Fibroblast of skin of right biceps (primary cell): ENCODE measurements at regions not wholly inside any gene's neighbourhood (a gene's known extent, or its start where the extent isn't known, plus 50 kb on each side); places are given as distances from the start of the nearest gene placed in this dataset.
A peak's percentile ranks its signal among the peaks of the same experiment; 100 is the strongest.

Source experiments
- DNase-seq: peaks from one replicate; pipeline ENCODE4 v3.0.0-alpha.2; 2013

DNA sequence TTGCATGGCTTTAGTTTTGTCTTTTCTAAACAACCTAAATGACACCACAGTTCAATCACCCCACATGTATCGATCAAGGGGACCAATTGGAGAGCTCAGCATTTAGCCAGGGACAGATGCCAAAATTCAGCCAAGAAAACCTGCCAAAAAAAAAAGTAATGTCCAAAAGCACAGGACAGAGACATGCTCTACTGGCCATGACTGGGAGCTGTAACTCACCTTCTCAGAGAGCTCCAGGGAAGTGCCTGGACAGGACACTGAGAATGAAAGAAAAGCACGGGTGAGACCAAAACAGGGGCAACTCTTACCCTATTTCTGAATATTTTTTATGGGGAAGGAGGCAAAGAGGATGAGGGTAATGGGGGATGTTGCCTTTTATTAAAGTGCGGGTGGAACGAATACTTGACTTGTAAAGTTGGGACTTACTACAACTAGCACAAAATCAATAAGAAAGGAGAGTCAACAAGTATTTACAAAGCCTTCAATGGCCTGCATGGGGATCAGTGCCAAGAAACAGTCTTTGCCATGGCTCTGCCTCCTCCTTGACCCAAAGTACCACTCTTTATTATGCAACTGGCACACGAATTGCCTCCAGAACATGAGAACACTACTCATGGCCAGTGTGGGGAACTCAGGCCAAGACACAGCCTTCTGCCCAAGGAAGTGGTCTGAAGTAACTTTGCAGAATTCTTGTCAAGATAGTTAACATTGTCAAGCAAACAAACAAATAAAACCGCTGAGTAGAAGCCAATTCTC lies 72.9 kb upstream of the HK2 start:
- no peak for DNase-seq

DNA sequence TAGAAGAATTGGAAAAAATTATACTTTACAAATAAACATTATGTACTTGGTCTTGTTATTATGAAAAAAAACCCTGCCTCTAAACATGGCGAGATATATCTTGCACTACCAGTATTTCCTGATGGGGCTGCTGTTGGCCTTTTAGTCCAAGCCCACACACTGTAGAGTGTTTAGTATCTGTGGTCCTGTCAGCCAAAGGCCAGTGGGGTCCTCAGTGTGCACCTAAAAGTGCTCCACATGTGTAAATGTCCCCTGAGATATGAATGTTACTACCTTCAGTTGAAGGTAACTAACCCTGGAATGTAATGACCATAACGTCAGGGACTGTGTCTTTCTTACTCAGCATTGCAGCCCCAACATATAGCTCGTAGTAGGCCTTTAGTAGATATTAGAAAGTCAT lies 71.1 kb upstream of the HK2 start:
- no peak for DNase-seq

DNA sequence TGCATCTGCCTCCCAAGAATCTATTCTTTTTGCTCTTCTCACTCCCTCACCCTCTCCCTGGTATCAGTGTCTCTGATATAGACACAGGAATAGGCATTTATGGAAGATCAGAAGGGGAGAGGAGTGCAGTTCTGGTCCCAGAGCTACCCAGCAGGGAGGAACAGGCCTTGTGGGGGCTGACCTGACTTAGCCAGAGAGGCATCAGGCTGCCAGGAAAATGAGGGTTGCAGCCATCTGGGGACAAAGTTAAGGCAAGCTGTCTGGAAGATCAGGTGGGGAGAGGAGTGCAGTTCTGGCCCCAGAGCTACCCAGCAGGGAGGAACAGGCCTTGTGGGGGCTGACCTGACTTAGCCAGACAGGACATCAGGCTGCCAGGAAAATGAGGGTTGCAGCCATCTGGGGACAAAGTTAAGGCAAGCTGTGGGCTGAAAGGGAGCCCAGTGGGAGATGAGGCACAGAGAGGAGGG lies 69.9 kb upstream of the HK2 start:
- DNase-seq: no peak

DNA sequence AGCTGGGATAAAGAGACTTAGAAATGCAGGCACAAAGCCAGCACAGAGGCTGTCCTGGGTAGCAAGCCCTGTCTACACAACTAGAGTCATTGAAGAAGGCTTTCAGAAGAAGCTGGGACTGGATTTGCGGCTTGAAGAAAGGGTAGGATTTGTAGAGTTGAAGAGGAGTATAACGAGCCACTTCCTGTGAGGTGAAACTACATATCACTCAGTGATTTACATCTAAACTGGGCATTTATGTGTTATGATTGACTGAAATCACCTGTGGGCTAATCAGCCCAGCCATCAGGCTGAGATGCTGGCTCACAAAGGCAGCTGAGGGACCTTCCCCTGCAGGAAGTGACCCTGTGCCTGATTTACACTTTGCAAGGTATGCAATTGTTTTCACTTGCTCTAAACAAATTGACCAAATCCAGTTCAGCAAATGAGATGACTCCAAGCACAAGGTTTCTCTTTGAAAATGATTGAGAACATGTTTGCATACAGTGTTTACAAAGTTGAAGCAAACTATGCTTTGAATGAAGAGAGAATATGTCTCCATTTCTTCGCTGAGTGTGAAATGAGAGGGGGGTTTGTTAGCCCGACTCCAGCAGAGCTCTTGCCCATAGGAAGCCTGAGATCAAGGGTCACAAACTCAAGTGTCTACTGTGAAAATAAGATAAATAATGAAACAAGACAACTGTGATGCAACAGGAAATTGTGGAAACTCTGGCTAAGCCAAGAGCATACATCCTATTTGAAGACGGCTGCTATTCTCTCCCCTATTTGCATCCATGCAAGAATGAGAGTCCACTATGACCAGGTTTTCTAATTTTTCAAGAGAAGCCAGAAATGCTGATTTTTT lies 69.3 kb upstream of the HK2 start:
- DNase-seq: no peak

DNA sequence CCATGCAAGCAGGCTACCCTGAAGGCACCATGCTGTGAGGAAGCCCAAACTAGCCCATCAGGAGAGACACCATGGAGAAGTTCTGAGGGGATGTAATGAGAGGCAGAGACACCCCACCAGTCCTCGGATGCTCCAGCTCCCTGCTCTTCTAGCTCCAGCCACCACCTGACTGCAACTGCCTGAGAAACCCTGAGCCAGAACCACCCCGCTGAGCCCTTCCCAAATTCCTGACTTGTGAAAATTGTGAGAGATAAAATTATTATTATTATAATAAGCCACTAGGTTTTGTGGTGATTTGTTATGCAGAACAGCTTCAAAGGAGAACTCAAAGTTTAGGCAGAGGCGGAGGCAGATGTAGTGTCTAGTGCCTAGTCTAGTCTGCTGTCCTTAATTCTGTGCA lies 67.1 kb upstream of the HK2 start:
- DNase-seq: no peak

DNA sequence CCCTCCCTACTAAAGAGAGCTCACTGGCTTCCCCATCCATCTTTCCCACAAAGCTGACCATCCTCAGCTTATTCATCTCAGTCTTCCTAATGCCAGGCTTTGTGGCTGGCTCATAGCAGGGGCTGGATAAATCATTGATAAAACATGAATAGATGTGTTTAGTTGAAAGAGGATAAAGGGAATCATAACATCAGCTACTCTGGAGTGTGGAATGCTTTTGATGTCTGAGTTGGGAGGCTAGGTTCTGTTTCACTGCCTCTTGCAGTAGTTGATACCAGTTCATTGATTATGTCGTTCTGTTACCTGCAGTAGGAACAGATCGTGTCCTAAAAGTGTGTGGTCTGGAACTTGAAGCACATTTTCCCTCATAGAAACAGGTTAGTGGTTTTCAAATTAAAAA lies 66.3 kb upstream of the HK2 start:
- DNase-seq: no peak

DNA sequence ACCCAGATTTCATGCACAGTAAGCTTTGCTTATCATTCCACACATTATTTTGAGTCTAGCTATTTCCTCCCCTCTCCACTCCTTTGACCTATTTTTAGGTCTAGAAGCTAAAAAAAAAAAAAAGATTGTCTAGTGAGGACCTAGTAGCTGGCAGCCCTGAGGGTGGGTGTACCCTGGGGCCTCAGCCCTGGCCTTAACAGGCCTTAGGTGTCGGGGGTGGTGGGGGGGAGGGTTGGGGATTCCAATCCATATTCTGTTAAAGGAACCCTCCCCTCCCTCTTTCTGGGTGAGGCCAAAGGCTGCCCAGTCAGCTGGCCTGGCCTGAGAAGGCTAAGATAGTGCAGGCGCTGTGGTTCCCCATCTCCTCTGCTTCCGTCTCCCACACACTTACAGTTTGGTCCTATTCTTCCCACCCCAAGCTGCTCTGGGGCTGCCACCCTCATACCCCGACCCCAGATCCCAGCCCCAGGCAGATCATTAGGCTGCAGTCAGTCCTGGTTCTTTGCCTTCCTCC lies 65.5 kb upstream of the HK2 start:
- DNase-seq: peak; percentile 67

DNA sequence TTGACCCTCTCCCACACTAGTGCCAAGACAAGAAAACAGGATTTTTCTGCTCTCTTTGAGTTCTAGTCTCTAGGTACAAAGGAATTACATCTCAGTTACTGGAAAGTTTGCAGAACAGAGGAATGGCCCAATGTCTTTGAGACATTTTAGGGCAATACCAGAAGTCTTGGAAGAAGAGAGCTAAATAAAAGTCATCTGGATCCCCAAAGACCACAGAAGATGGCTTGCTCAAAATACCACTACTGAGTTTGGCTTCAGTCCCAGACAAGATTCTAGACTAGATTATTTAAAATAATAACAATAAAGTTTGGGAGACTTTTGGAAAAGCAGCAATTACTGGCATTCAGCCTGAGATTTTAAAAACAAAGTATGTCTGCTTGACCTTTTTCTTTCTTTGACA lies 61.9 kb upstream of the HK2 start:
- peak; percentile 62 for DNase-seq

DNA sequence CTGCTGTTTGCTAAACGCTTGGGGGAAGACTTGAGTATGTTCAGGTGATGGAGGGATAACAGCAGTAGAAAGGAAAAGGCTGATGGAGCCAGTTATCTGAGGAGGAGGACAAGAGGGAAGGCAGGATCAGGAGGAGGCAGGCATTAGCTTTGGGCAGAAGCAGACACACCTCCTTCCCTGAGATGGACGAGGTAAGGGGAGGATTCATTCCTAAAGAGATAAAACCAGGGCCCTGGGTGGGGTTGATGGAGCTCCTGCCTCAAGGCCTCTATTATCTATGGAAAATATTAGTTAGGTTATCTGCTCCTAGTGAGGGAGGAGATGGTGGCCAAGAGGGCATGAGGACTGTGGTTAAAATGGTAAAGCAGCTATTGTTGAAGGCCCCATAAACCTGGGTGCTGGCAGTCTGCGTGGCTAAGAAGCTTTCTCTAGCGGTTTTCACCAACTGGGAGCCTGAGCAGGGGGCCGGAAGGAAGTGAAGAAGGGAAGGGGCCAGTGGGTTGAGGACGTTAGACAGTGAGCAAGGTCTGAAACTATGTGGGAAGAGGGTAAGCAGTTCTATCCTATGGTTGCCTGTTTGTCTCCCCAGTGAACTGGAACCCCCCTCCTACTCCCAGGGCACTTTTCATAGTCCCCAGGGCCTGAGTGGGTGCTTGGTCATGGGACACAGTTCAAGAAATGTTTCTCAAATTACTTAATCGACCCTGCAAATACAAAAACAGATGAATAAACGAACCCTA lies 56.6 kb upstream of the HK2 start:
- no peak for DNase-seq

DNA sequence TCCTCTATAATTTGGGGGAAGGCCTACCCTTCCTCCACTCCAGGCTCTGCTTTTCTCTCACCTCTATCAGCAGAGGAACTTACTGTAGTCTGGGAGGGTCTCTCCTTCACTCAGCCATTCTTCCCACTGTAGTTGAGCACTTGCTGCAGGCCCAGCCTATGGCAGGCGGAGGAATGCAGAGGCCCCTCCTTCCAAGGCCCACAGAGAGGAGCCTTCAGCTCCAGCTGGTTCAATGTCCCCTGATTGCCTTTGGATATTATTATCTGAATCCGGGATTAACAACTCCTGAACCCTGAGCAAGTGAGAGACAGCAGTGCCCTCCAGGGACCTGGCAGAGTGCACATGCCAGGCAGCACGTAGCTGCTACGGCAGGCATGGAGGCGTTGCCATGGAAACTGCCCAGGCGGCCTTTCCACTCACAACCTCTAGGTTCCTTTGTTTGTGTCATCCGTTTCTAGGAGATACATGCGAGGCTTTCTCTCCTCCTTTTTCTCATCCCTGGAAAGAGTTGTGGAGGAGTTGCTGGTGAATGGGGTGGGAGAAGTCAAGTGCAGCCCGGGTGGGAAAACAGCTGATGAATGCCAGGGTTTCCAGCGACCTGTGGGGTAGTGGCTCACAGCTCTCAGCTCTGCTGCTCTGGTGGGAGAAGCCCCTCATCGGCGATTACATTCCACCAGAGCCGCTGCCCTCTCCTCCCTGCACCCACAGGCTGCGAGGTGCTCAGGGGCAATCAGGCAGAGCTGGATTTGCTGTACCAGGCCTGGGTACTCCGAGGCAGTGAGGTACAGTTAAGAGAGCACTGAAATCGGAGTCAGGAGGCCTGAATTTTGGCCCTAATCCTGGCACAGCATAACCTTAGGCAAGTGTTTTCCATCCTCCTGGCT lies 55.3 kb upstream of the HK2 start:
- peak; percentile 43 for DNase-seq

DNA sequence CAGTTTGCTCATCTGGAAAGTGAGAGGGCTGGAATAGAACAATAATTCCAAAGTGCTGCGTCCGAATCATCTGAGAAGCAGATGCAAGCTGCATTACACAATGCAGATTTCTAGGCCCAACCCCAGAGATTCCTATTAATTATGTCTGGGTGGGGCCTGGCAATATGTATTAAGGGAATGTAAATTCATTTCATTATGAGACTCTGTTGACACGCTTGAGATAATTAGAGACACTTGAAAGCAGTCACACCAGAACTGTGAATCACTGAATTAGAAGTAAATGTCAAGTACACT lies 54.7 kb upstream of the HK2 start:
- no peak for DNase-seq

DNA sequence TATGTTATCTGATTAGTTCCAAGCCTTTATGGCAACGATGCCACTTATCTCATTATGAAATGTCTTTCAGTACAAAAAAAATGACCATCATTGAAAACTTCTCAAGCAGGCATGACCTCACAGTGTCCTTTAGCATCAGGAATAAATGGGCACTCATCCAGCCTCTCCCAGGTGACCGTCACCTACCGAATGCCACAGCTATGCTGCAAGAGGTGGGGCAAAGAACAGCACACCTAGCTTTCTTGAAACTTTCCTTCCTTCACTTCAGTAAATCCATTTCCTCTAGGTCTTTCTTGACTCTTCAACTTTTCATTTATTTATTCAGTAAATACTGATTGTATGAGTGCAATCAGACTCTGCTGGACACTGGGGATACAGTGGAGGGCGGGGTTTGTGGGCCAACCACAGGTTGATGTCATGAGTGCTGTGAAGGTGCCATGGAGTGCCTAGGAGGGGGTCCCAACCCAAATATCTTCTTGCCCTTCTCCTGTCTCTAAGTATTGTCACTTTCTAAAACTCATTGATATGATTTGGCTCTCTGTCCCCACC lies 54.3 kb upstream of the HK2 start:
- DNase-seq: no peak
